A549 (cell line): ENCODE measurements at regions not wholly inside any gene's neighbourhood (a gene's known extent, or its start where the extent isn't known, plus 50 kb on each side); places are given as distances from the start of the nearest gene placed in this dataset.

Experiments
- CHD4 ChIP-seq: fragments of 200-600 bp; sonication (generic); IDR thresholded peaks from 2 replicates; pipeline ENCODE4 v1.6.1; 2016; ENCODE audit warnings: antibody characterized with exemption, mild to moderate bottlenecking, borderline replicate concordance
- MAFK ChIP-seq: fragments of 450-650 bp; IDR thresholded peaks from 2 replicates; pipeline ENCODE4 v1.6.1; 2014; ENCODE audit not compliant: partially characterized antibody
- TF ChIP-seq, protein P1 (sequence below): fragments of >200 bp; sonication (Bioruptor Twin); formaldehyde crosslinking; IDR thresholded peaks from 3 replicates; pipeline ENCODE4 v1.5.1; 2016
- TF ChIP-seq, protein P2 (sequence below): IDR thresholded peaks from 2 replicates; pipeline ENCODE4 v1.6.1; 2012

DNA sequence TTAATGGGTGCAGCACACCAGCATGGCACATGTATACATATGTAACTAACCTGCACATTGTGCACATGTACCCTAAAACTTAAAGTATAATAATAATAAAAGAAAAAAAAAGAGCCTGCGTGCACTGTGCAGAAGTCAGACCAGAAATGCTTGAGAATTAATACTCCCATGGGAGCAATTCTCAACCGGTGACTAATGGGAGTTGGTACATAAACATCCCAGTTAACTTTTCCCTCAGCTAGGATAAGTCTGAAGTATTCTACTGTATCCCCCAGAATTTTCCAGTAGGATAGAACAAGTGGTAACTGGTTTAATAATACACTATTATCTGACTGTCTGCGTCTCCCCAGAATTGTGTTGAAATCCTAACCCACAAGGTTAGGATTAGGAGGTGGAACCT is 113.6 kb upstream of the COL5A2 start:
- no peak for TF ChIP-seq MAFK
- TF ChIP-seq, protein P1, sequence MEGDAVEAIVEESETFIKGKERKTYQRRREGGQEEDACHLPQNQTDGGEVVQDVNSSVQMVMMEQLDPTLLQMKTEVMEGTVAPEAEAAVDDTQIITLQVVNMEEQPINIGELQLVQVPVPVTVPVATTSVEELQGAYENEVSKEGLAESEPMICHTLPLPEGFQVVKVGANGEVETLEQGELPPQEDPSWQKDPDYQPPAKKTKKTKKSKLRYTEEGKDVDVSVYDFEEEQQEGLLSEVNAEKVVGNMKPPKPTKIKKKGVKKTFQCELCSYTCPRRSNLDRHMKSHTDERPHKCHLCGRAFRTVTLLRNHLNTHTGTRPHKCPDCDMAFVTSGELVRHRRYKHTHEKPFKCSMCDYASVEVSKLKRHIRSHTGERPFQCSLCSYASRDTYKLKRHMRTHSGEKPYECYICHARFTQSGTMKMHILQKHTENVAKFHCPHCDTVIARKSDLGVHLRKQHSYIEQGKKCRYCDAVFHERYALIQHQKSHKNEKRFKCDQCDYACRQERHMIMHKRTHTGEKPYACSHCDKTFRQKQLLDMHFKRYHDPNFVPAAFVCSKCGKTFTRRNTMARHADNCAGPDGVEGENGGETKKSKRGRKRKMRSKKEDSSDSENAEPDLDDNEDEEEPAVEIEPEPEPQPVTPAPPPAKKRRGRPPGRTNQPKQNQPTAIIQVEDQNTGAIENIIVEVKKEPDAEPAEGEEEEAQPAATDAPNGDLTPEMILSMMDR = no peak
- TF ChIP-seq, protein P2, sequence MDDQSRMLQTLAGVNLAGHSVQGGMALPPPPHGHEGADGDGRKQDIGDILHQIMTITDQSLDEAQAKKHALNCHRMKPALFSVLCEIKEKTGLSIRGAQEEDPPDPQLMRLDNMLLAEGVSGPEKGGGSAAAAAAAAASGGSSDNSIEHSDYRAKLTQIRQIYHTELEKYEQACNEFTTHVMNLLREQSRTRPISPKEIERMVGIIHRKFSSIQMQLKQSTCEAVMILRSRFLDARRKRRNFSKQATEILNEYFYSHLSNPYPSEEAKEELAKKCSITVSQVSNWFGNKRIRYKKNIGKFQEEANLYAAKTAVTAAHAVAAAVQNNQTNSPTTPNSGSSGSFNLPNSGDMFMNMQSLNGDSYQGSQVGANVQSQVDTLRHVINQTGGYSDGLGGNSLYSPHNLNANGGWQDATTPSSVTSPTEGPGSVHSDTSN = no peak
- no peak for TF ChIP-seq CHD4
